RWPE2 (cell line): ENCODE measurements at regions not wholly inside any gene's neighbourhood (a gene's known extent, or its start where the extent isn't known, plus 50 kb on each side); places are given as distances from the start of the nearest gene placed in this dataset.
A peak's percentile ranks its signal among the peaks of the same experiment; 100 is the strongest.

Experiments
- ATAC-seq: fragments of 200-7000 bp; cut with Tn5 transposase; 3 replicates; pipeline ENCODE4 v1.9.1; 2021; ENCODE audit warnings: low read depth
- DNase-seq: peaks from one replicate; pipeline ENCODE4 v3.0.0-alpha.2; 2020; ENCODE audit warnings: low spot score
- H3K27ac ChIP-seq: fragments of 450-650 bp; 2 replicates; pipeline ENCODE4 v1.5.1; 2017; ENCODE audit warnings: mild to moderate bottlenecking; ENCODE audit not compliant: poor library complexity, severe bottlenecking
- H3K27me3 ChIP-seq: fragments of 250-450 bp; sonication (Bioruptor Pico); 2 replicates; pipeline ENCODE4 v1.5.1; 2021; ENCODE audit warnings: mild to moderate bottlenecking, moderate library complexity; ENCODE audit not compliant: insufficient read depth, poor library complexity, severe bottlenecking
- H3K36me3 ChIP-seq: fragments of 250-450 bp; sonication (Bioruptor Pico); 2 replicates; pipeline ENCODE4 v1.5.1; 2020; ENCODE audit warnings: low read depth, mild to moderate bottlenecking, moderate library complexity
- H3K4me1 ChIP-seq: fragments of 250-450 bp; sonication (Bioruptor Pico); 2 replicates; pipeline ENCODE4 v1.5.1; 2021; ENCODE audit warnings: mild to moderate bottlenecking, moderate library complexity; ENCODE audit not compliant: insufficient read depth, poor library complexity, severe bottlenecking
- H3K4me3 ChIP-seq: fragments of 250-450 bp; sonication (Bioruptor Pico); 2 replicates; pipeline ENCODE4 v1.5.1; 2021; ENCODE audit warnings: mild to moderate bottlenecking, moderate library complexity; ENCODE audit not compliant: severe bottlenecking
- H3K9me3 ChIP-seq: fragments of 250-450 bp; sonication (Bioruptor Pico); 2 replicates; pipeline ENCODE4 v1.5.1; 2021; ENCODE audit warnings: mild to moderate bottlenecking, moderate library complexity; ENCODE audit not compliant: severe bottlenecking
- TF ChIP-seq, protein P1 (sequence below): fragments of 450-650 bp; IDR thresholded peaks from one replicate; pipeline ENCODE4 v1.5.1; 2017; ENCODE audit warnings: mild to moderate bottlenecking, moderate library complexity; ENCODE audit not compliant: poor library complexity, severe bottlenecking

DNA sequence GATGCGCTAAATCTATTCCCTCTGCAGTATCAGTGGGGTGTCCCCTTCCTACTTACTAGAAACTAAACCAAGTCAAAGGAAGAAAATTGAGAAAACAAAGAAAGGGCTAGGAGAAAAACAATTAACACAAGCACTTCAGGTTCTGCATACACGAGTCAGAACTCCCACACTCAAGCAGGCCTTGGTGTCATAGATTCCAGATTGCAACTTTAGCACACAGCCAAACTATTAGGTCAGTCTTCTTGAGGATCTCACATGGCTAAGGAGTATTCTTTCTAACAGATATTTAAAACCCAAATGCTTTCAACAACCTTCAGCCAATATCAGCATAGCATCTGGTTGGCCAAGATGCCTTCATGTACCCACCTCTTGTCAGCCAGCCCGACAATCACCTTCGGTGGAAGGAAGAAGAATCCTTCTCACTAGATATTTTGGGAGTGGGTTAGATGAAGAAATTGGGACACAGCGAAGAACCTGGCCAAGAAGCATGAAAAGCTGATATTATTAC lies 340.0 kb downstream of the VPS13C start:
- no peaks in the 10 kb centered on the region for H3K4me1 ChIP-seq
- ATAC-seq: no peak

DNA sequence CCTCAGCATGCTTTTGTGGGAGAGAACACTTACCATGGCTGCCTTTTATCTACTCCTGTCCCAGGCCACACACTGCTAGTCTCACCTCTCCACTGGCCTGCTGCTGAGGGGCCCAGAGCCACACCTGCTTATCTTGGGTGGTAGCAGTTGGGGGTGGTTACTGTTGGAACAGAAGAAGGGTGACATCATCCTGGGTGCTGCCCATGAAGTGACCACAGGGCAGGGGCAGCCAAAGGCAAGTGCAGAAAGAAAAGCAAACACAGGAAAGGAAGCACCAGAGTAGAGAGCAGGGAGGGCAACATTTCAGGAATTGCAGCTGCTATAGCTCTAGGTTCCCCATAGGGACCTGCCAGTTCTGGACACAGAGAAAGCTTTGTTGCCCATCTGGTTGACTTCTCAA lies 345.2 kb downstream of the VPS13C start:
- Histone ChIP-seq H3K9me3 (no peaks in the 10 kb centered on the region), H3K27me3 (no peaks in the 10 kb centered on the region), H3K27ac (no peak overlapping the region), H3K4me3 (no peak overlapping the region), H3K36me3 (no peaks in the 10 kb centered on the region), H3K4me1 (no peaks in the 10 kb centered on the region)
- peak; percentile 31; the same call in 1 of the 3 replicates for ATAC-seq
- no peak for DNase-seq
- TF ChIP-seq, protein P1, sequence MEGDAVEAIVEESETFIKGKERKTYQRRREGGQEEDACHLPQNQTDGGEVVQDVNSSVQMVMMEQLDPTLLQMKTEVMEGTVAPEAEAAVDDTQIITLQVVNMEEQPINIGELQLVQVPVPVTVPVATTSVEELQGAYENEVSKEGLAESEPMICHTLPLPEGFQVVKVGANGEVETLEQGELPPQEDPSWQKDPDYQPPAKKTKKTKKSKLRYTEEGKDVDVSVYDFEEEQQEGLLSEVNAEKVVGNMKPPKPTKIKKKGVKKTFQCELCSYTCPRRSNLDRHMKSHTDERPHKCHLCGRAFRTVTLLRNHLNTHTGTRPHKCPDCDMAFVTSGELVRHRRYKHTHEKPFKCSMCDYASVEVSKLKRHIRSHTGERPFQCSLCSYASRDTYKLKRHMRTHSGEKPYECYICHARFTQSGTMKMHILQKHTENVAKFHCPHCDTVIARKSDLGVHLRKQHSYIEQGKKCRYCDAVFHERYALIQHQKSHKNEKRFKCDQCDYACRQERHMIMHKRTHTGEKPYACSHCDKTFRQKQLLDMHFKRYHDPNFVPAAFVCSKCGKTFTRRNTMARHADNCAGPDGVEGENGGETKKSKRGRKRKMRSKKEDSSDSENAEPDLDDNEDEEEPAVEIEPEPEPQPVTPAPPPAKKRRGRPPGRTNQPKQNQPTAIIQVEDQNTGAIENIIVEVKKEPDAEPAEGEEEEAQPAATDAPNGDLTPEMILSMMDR: no peak

More for the DNA sequence above, 340.0 kb downstream of the VPS13C start:
- peaks cover 2% of the 10 kb centered on the region for H3K27me3 ChIP-seq
- H3K36me3 ChIP-seq: no peaks in the 10 kb centered on the region
- H3K4me3 ChIP-seq: no peak overlapping the region
- H3K9me3 ChIP-seq: no peaks in the 10 kb centered on the region
- TF ChIP-seq, protein P1: no peak
- no peak overlapping the region for H3K27ac ChIP-seq
- DNase-seq: no peak

DNA sequence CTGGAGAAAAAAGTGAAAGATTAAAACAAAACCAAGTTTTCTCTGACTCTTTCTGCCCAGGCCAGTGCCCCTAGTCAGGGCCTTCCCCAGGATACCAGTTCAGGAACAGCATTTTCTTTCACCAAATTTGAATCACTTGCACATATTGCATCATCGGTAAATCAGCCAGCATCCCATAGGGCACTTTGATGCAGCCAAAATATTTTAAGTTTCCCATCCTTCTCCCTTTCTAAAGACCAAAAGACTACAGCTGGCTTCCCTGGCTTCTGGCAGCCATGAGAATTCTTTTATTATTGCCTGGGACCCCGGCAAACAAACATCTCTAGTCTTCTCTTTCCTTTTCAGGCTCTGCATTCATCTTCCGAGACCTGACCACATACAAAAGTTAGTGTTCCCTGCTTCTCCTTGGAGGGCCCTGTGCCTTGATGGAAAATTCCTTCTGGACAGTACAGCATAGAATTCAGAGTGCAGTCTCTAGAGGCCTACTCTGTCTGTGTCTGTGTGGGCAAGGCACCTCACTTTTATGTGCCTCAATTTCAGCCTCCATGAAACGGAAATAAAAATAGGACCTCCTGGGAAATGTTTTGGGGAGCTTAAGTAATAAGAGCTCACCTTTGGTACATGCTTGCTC lies 348.0 kb downstream of the VPS13C start:
- H3K9me3 ChIP-seq: no peaks in the 10 kb centered on the region

DNA sequence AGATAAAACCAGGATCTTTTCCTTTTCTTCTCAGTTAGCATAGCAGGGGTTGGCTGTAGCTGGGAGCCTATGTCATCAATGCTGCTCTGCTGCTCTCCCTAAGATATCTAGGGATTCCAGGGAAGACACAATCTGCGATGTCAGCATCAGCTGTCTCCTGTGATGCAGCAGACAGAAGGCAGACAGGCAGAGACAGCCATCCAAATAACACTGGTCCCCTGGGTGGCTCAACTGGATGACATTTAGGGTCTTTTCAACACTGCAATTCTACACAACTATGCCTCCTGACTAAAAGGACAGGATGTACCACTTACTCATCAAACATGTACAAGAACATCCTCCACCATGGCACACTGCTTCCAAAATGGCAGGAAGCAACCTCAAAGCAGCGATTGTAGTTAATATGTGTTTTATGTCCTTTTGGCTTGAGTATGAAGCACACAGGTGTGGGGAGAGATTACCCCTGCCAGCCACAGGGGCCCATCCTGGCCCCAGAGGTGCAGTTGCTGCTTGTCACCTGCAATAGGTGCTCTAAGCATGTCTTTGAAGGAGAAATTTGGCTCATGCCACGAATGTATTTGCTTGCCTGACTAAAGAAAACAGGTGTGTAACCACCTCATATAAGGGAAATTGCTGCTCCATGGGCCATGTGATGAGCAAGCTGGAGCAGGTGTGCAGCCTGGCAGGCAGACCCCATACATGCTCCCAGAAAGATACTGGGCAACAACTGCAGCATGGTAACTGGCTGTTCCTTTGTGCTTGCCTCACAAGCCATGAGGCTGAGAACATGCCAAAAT lies 357.8 kb downstream of the VPS13C start:
- no peaks in the 10 kb centered on the region for H3K27me3 ChIP-seq
- no peaks in the 10 kb centered on the region for H3K36me3 ChIP-seq
- H3K4me1 ChIP-seq: no peaks in the 10 kb centered on the region
- TF ChIP-seq, protein P1: no peak
- ATAC-seq (no peak), DNase-seq (no peak)
- no peak overlapping the region for H3K27ac ChIP-seq
- H3K9me3 ChIP-seq: peaks cover 3% of the 10 kb centered on the region
- no peak overlapping the region for H3K4me3 ChIP-seq

More for the DNA sequence above, 348.0 kb downstream of the VPS13C start:
- no peaks in the 10 kb centered on the region for H3K27me3 ChIP-seq
- no peaks in the 10 kb centered on the region for H3K4me1 ChIP-seq
- H3K36me3 ChIP-seq: no peaks in the 10 kb centered on the region
- TF ChIP-seq, protein P1: no peak
- DNase-seq: no peak
- ATAC-seq: no peak
- H3K4me3 ChIP-seq: no peak overlapping the region
- H3K27ac ChIP-seq: no peak overlapping the region
